Stomach (tissue), 8 donors: ENCODE measurements at regions not wholly inside any gene's neighbourhood (a gene's known extent, or its start where the extent isn't known, plus 50 kb on each side); places are given as distances from the start of the nearest gene placed in this dataset.

Experiments
- DNase-seq, 2 donors: peaks; one replicate each; pipeline versions ENCODE4 v3.0.0 to v3.0.0-alpha.2; 2013 to 2019
- H3K27ac ChIP-seq, 5 donors: fragments of 200-600 bp in 4 of 5; sonication (generic) in 4 of 5; one replicate each; pipeline ENCODE4 v1.5.1; 2013 to 2019; ENCODE audit warnings: mild to moderate bottlenecking in 1 of 5, moderate library complexity in 1 of 5
- H3K27me3 ChIP-seq, 3 donors: fragments of 200-600 bp; sonication (generic); one replicate each; pipeline ENCODE4 v1.5.1; 2017 to 2019; ENCODE audit warnings: mixed run types in 1 of 3
- H3K36me3 ChIP-seq, 4 donors: fragments of 200-600 bp; sonication (generic); 1 replicate in 3 of 4; 2 replicates in 1 of 4; pipeline ENCODE4 v1.5.1; 2016 to 2019
- H3K4me1 ChIP-seq, 4 donors: fragments of 200-600 bp; sonication (generic); one replicate each; pipeline ENCODE4 v1.5.1; 2016 to 2019
- H3K4me3 ChIP-seq, 4 donors: fragments of 200-600 bp; sonication (generic) in 3 of 4; one replicate each; pipeline ENCODE4 v1.5.1; 2016 to 2019; ENCODE audit warnings: mild to moderate bottlenecking in 1 of 4
- H3K9me3 ChIP-seq, 4 donors: fragments of 200-600 bp; sonication (generic); one replicate each; pipeline ENCODE4 v1.5.1; 2016 to 2019
- CTCF ChIP-seq, 7 experiments: fragments of 450-650 bp in 4 of 7; fragments of 200-600 bp in 3 of 7; sonication (generic) in 3 of 7; IDR thresholded peaks; one replicate each; pipeline ENCODE4 v1.5.1; 2016 to 2019; ENCODE audit warnings: antibody characterized with exemption in 7 of 7, control low read depth in 2 of 7, mild to moderate bottlenecking in 1 of 7
- EP300 ChIP-seq: sonication (generic); formaldehyde crosslinking; IDR thresholded peaks from one replicate; pipeline ENCODE4 v1.6.1; 2017; ENCODE audit warnings: antibody characterized with exemption
- POLR2A ChIP-seq, 4 donors: fragments of 450-650 bp; IDR thresholded peaks; one replicate each; pipeline ENCODE4 v1.6.1; 2016; ENCODE audit warnings: antibody characterized with exemption in 4 of 4, control low read depth in 2 of 4, mild to moderate bottlenecking in 1 of 4, moderate library complexity in 1 of 4
- POLR2AphosphoS5 ChIP-seq, 3 donors: sonication (generic); formaldehyde crosslinking; IDR thresholded peaks; one replicate each; pipeline ENCODE4 v1.6.1; 2016; ENCODE audit warnings: antibody characterized with exemption in 3 of 3
- WGBS, 5 donors: extraction: QIAGEN DNeasy Blood & Tissue Kit in 3 of 5; methylation state at CpG; one replicate each; pipeline versions ENCODE4 v1.1.5 to v1.1.7; 2013 to 2018; 5-methylcytosine and 5-hydroxymethylcytosine counted together
- intact Hi-C: fragments of 100-400 bp; cut with DNase I; formaldehyde crosslinking; loops from one replicate; pipeline ENCODE4 v1.15.1; 2023; ENCODE audit warnings: low total_unique reads
- donor health status: healthy with polysubstance abuse.
- donor health status: Bipolar disorder and iron deficiency.
- donor health status: healthy.

GRCh38 chr1:29826646-29827045 lies 590.3 kb downstream of the PTPRU start:
- TF ChIP-seq POLR2AphosphoS5 (IDR thresholded peaks at IDR 0.05), result no peak
- TF ChIP-seq POLR2A (IDR thresholded peaks at IDR 0.05), result no peak
- TF ChIP-seq CTCF (IDR thresholded peaks at IDR 0.05), result no peak
- TF ChIP-seq EP300, result no peak
- peaks cover 0 to 63% (median 14%) of the 10 kb centered on the region in 3 donors for H3K27me3 ChIP-seq
- WGBS, 5 donors, result 63 to 83% (median 76%) methylated on average over 4 to 5 of the region's 5 CpGs

DNA sequence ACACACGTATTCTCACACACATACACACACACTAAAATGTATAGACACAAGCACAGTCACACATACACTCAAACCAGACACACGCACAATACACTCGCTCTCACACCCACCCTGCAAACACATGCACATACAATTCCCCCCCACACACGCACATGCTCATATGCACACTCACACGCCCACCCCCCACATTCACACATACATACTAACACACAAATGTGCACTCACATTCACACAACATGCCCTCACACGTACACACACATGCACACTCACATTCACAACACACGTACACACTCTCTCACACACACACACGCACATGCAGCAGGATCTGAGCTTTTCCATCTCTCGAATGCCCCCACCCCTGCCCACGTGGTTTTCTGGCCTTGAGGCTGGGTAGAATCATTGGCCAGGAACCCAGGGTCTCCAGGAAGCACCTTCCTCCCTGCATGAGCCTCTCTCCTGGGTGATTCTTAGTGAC lies 589.7 kb downstream of the PTPRU start:
- peak in 1 of 2 donors; percentile 21 for DNase-seq
- peaks cover 0 to 63% (median 14%) of the 10 kb centered on the region in 3 donors for H3K27me3 ChIP-seq
- intact Hi-C loops, result no loop called here
- H3K27ac ChIP-seq, result no peak overlapping the region
- TF ChIP-seq CTCF (IDR thresholded peaks at IDR 0.05) (no peak), POLR2A (IDR thresholded peaks at IDR 0.05) (no peak), POLR2AphosphoS5 (IDR thresholded peaks at IDR 0.05) (no peak), EP300 (no peak)
- 86 to 89% (median 87%) methylated on average over 10 of the region's 10 CpGs for WGBS, 5 donors
- H3K4me3 ChIP-seq, result no peak overlapping the region
- no peaks in the 10 kb centered on the region for H3K36me3 ChIP-seq
- H3K4me1 ChIP-seq, result no peaks in the 10 kb centered on the region
- no peaks in the 10 kb centered on the region for H3K9me3 ChIP-seq

More at GRCh38 chr1:29826646-29827045, 590.3 kb downstream of the PTPRU start:
- Histone ChIP-seq H3K4me3 (no peak overlapping the region), H3K9me3 (no peaks in the 10 kb centered on the region), H3K36me3 (no peaks in the 10 kb centered on the region), H3K27ac (no peak overlapping the region), H3K4me1 (no peaks in the 10 kb centered on the region)
- intact Hi-C loops, result no loop called here
- DNase-seq, result peak in 1 of 2 donors; percentile 15

DNA sequence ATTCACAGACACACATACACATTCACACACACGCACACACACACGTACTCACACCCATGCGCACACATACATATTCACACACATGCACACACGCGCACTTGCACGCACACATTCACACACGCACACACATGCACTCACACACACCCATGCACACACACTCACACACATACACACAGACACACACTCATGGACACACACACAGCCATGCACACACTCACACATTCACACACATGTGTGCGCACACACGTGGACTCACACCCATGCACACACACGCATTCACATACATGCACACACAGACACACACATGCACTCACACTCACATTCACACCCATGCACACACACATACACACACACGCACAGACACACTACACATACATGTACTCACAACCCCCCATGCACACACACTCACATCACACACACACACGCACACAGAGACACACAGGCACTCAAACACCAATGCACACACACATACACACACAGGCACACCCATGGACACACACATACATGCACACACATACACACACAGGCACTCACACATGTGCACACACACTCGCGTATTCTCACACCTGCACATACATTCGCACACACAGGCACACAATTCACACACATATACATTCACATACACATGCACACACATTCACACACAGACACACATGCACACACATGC lies 589.1 kb downstream of the PTPRU start:
- intact Hi-C loops, result no loop called here
- peak in 1 of 2 donors; percentile 13 for DNase-seq
- no peaks in the 10 kb centered on the region for H3K36me3 ChIP-seq
- 88 to 96% (median 91%) methylated on average over 15 of the region's 15 CpGs for WGBS, 5 donors
- no peaks in the 10 kb centered on the region for H3K9me3 ChIP-seq
- H3K4me3 ChIP-seq, result no peak overlapping the region
- no peak for TF ChIP-seq POLR2A (IDR thresholded peaks at IDR 0.05)
- no peak for TF ChIP-seq EP300
- TF ChIP-seq POLR2AphosphoS5 (IDR thresholded peaks at IDR 0.05), result no peak
- TF ChIP-seq CTCF (IDR thresholded peaks at IDR 0.05), result no peak
- peaks cover 0 to 62% (median 14%) of the 10 kb centered on the region in 3 donors for H3K27me3 ChIP-seq
- H3K27ac ChIP-seq, result no peak overlapping the region
- H3K4me1 ChIP-seq, result no peaks in the 10 kb centered on the region

- intact Hi-C loops, result no loop called here
- Histone ChIP-seq H3K4me3 (no peak overlapping the region), H3K27me3 (peaks cover 0 to 56% (median 14%) of the 10 kb centered on the region in 3 donors), H3K9me3 (no peaks in the 10 kb centered on the region), H3K4me1 (no peaks in the 10 kb centered on the region), H3K27ac (no peak overlapping the region), H3K36me3 (no peaks in the 10 kb centered on the region)
- TF ChIP-seq EP300, result no peak
- no peak for TF ChIP-seq CTCF (IDR thresholded peaks at IDR 0.05)
- no peak for TF ChIP-seq POLR2AphosphoS5 (IDR thresholded peaks at IDR 0.05)
- TF ChIP-seq POLR2A (IDR thresholded peaks at IDR 0.05), result no peak
- WGBS, 5 donors, result 56 to 64% (median 62%) methylated on average over 8 to 15 of the region's 15 CpGs
- DNase-seq, result peak; percentile 11 to 14
Observed at GRCh38 chr1:29824511-29825273, 588.4 kb downstream of the PTPRU start.
